Keratinocyte (primary cell): ENCODE measurements at regions not wholly inside any gene's neighbourhood (a gene's known extent, or its start where the extent isn't known, plus 50 kb on each side); places are given as distances from the start of the nearest gene placed in this dataset.

Experiments
- DNase-seq: peaks from one replicate; pipeline ENCODE4 v3.0.0-alpha.2; 2011; ENCODE audit warnings: low read depth, missing footprints, low spot score
- FAIRE-seq: peaks from 2 replicates; lab custom pipeline; 2011; peaks lifted over from hg19 to GRCh38; lab: Jason Lieb, UNC
- H2AFZ ChIP-seq: 2 replicates; pipeline ENCODE4 v1.6.0; 2012; ENCODE audit warnings: low read length, control low read depth, inconsistent platforms; ENCODE audit not compliant: control insufficient read depth
- H3K27ac ChIP-seq: 2 replicates; pipeline ENCODE4 v1.5.1; 2011; ENCODE audit warnings: low read length; ENCODE audit not compliant: control insufficient read depth, insufficient read depth
- H3K27me3 ChIP-seq: 3 replicates; pipeline ENCODE4 v1.6.0; 2011; ENCODE audit warnings: low read length; ENCODE audit not compliant: control insufficient read depth, insufficient read depth; ENCODE audit errors: extremely low read depth
- H3K36me3 ChIP-seq, 2 experiments: 2 replicates in 1 of 2; 3 replicates in 1 of 2; pipeline ENCODE4 v1.5.1; 2011; ENCODE audit warnings: low read length in 2 of 2, mild to moderate bottlenecking in 1 of 2; ENCODE audit not compliant: control insufficient read depth in 2 of 2, insufficient read depth in 2 of 2; ENCODE audit errors: extremely low read depth in 1 of 2
- H3K4me1 ChIP-seq: 3 replicates; pipeline ENCODE4 v1.5.1; 2011; ENCODE audit warnings: low read length; ENCODE audit not compliant: control insufficient read depth, insufficient read depth; ENCODE audit errors: extremely low read depth
- H3K4me2 ChIP-seq: 3 replicates; pipeline ENCODE4 v1.6.0; 2011; ENCODE audit warnings: low read depth, low read length; ENCODE audit not compliant: control insufficient read depth, insufficient read depth; ENCODE audit errors: extremely low read depth
- H3K4me3 ChIP-seq, 3 experiments: fragments of 200-600 bp in 1 of 3; sonication (generic) in 1 of 3; 2 replicates in 2 of 3; 3 replicates in 1 of 3; pipeline ENCODE4 v1.5.1; 2011 to 2016; ENCODE audit warnings: low read length in 3 of 3, mild to moderate bottlenecking in 3 of 3, control low read depth in 2 of 3, inconsistent platforms in 1 of 3, low read depth in 1 of 3, mixed read lengths in 1 of 3, mixed run types in 1 of 3, moderate library complexity in 1 of 3; ENCODE audit not compliant: control insufficient read depth in 2 of 3, insufficient read depth in 2 of 3; ENCODE audit errors: extremely low read depth in 1 of 3
- H3K79me2 ChIP-seq: 2 replicates; pipeline ENCODE4 v1.6.0; 2012; ENCODE audit warnings: low read length; ENCODE audit not compliant: control insufficient read depth, insufficient read depth
- H3K9ac ChIP-seq: 3 replicates; pipeline ENCODE4 v1.6.0; 2011; ENCODE audit warnings: low read length; ENCODE audit not compliant: control insufficient read depth, insufficient read depth; ENCODE audit errors: extremely low read depth
- H3K9me1 ChIP-seq: 3 replicates; pipeline ENCODE4 v1.6.0; 2011; ENCODE audit warnings: low read length; ENCODE audit not compliant: control insufficient read depth, insufficient read depth; ENCODE audit errors: extremely low read depth
- H3K9me3 ChIP-seq: 2 replicates; pipeline ENCODE4 v1.5.1; 2012; ENCODE audit warnings: low read depth, low read length; ENCODE audit not compliant: control insufficient read depth
- H4K20me1 ChIP-seq: 3 replicates; pipeline ENCODE4 v1.6.0; 2011; ENCODE audit warnings: low read length; ENCODE audit not compliant: control insufficient read depth, insufficient read depth; ENCODE audit errors: extremely low read depth
- EZH2 ChIP-seq: IDR thresholded peaks from one replicate; pipeline ENCODE4 v1.6.1; 2012; ENCODE audit warnings: inconsistent platforms, mild to moderate bottlenecking, low read length, moderate library complexity
- dilution Hi-C: fragments of 300-500 bp; cut with MboI; formaldehyde crosslinking; loops from one replicate; pipeline ENCODE4 v1.7.0; 2020; ENCODE audit warnings: low sequenced_read_pairs; ENCODE audit not compliant: extremely low pct_ligation_motif_present
- TF ChIP-seq, protein P1 (sequence below), 3 experiments: IDR thresholded peaks in 1 of 3; conservative IDR thresholded peaks in 1 of 3; optimal IDR thresholded peaks in 1 of 3; 2 replicates in 2 of 3; 3 replicates in 1 of 3; pipeline versions ENCODE3 to v1.5.1; 2011; ENCODE audit warnings: low read length in 3 of 3, mild to moderate bottlenecking in 3 of 3, moderate library complexity in 2 of 3, control low read depth in 1 of 3, inconsistent platforms in 1 of 3; ENCODE audit not compliant: insufficient read depth in 2 of 3; ENCODE audit errors: extremely low read depth in 1 of 3

DNA sequence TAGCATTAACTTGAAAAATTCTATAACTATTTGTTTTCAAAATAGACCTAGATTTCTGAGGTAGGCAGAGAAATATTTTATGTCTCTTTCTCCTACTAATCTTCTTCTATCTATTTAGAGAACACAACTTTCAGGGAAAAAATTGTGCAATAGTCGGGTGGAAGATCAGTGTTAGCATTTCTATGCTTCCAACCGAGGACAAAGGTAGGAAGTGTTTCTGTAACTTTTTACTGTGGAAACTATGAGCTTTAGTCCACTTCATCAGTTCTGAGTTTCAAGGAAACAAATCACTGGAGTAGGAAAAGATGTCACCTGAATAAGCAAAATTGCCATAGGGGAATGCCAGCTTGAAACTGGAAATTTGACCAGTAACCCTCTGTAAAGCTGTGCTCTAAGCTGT is 207.7 kb upstream of the CTAGE1 start:
- no peaks in the 10 kb centered on the region for H3K9me3 ChIP-seq
- H3K27ac ChIP-seq: no peak overlapping the region
- H2AFZ ChIP-seq: no peak overlapping the region
- no peaks in the 10 kb centered on the region for H3K4me1 ChIP-seq
- H4K20me1 ChIP-seq: no peaks in the 10 kb centered on the region
- no peak overlapping the region for H3K4me3 ChIP-seq
- H3K27me3 ChIP-seq: no peaks in the 10 kb centered on the region
- FAIRE-seq: no peak
- H3K79me2 ChIP-seq: no peaks in the 10 kb centered on the region
- H3K4me2 ChIP-seq: no peak overlapping the region
- H3K36me3 ChIP-seq: no peaks in the 10 kb centered on the region
- no peak for DNase-seq
- no peaks in the 10 kb centered on the region for H3K9me1 ChIP-seq
- TF ChIP-seq, protein P1, sequence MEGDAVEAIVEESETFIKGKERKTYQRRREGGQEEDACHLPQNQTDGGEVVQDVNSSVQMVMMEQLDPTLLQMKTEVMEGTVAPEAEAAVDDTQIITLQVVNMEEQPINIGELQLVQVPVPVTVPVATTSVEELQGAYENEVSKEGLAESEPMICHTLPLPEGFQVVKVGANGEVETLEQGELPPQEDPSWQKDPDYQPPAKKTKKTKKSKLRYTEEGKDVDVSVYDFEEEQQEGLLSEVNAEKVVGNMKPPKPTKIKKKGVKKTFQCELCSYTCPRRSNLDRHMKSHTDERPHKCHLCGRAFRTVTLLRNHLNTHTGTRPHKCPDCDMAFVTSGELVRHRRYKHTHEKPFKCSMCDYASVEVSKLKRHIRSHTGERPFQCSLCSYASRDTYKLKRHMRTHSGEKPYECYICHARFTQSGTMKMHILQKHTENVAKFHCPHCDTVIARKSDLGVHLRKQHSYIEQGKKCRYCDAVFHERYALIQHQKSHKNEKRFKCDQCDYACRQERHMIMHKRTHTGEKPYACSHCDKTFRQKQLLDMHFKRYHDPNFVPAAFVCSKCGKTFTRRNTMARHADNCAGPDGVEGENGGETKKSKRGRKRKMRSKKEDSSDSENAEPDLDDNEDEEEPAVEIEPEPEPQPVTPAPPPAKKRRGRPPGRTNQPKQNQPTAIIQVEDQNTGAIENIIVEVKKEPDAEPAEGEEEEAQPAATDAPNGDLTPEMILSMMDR (optimal IDR thresholded peaks at IDR 0.05 in 1 of 3, IDR thresholded peaks at IDR 0.05 in 1 of 3, conservative IDR thresholded peaks at IDR 0.05 in 1 of 3; ENCODE audit: extremely low read depth in 1 of 3, insufficient read depth in 2 of 3, low read length in 3 of 3): no peak
- TF ChIP-seq EZH2: no peak
- dilution Hi-C loops: no loop called here
- H3K9ac ChIP-seq: no peak overlapping the region

DNA sequence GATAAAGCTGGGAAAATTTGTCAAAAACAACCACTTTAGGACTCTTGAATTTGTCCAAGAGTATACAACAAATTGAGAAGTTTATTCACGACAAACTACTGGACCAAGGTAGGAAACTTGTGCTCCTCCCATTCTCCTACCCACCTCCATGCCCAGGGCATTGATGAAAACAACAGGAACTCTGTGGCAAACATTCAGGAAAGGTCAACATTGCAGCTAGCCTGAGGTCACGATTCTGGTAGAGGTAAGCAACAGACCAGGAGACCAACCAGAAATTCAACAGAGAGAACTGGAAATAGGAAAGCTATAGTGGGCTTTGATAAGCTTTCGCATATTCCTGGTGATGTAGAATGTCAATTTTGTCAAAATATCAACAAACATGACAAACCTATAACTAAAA is 209.1 kb upstream of the CTAGE1 start:
- Histone ChIP-seq H3K9ac (no peak overlapping the region), H3K9me1 (no peaks in the 10 kb centered on the region), H3K9me3 (no peaks in the 10 kb centered on the region), H3K27me3 (no peaks in the 10 kb centered on the region), H3K4me3 (no peak overlapping the region), H2AFZ (no peak overlapping the region), H3K36me3 (no peaks in the 10 kb centered on the region), H4K20me1 (no peaks in the 10 kb centered on the region), H3K4me1 (no peaks in the 10 kb centered on the region), H3K27ac (no peak overlapping the region), H3K79me2 (no peaks in the 10 kb centered on the region), H3K4me2 (no peak overlapping the region)
- dilution Hi-C loops: no loop called here
- TF ChIP-seq EZH2: no peak
- TF ChIP-seq, protein P1 (optimal IDR thresholded peaks at IDR 0.05 in 1 of 3, IDR thresholded peaks at IDR 0.05 in 1 of 3, conservative IDR thresholded peaks at IDR 0.05 in 1 of 3; ENCODE audit: extremely low read depth in 1 of 3, insufficient read depth in 2 of 3, low read length in 3 of 3): no peak
- DNase-seq (no peak), FAIRE-seq (no peak)
